A172 (cell line): ENCODE measurements at regions not wholly inside any gene's neighbourhood (a gene's known extent, or its start where the extent isn't known, plus 50 kb on each side); places are given as distances from the start of the nearest gene placed in this dataset.

ENCODE experiments used
- DNase-seq: peaks from one replicate; pipeline ENCODE4 v3.0.0-alpha.2; 2015; ENCODE audit warnings: low spot score

DNA sequence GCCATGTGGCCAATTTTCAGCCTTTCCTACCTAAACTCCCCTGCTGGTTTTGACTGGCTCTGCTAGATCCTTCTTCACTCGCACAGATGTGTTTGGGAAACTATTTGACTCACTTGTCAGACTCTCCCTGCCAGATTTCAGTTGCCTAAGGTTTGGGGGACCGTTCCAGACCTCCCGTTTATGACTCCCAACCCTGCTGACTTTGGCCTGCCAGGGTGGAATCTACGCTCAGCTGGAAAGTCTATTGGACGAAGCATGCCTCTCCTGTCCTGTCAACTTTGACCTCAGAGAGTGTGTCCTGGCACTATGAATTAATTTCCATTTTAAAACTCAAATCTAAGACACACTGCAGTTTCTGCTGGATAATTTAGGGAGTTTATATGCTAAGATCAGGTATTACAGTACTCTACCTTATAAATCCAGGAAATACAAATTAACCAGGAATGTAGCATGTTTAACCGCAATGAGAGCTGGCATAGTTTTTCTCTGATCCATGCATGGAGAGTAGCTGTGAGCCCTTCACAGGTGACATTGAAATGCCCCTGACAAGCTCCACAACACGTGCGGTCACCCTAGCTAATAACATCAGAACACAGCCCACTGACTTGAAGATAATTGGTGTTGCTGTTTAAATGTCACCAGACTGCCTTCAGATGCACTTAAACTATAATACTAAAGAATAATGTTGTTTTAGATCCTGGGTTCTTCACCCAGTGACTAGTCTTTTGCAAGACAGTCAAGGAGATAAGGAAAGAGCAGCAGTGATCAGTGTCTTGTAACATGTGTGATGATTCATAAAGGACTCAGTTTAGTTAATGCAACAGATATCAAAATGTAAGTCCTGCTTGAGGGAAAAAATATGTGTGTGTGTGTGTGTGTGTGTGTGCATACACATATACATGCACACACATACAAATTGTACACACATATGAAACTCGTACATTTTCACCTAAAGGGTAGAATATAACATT lies 223.0 kb upstream of the MCTP2 start:
- DNase-seq = no peak

- DNase-seq = no peak
Observed at GRCh38 chr15:94004697-94005096, 226.7 kb upstream of the MCTP2 start.

GRCh38 chr15:94002041-94002440 lies 229.3 kb upstream of the MCTP2 start:
- no peak for DNase-seq

GRCh38 chr15:94001255-94001801 lies 230.0 kb upstream of the MCTP2 start:
- no peak for DNase-seq

- DNase-seq = no peak
Observed at GRCh38 chr15:94000606-94001005, 230.8 kb upstream of the MCTP2 start.

GRCh38 chr15:93997071-93997658 lies 234.2 kb upstream of the MCTP2 start:
- peak; percentile 35 for DNase-seq

- DNase-seq = no peak
Observed at GRCh38 chr15:93989440-93989998, 241.8 kb upstream of the MCTP2 start.

DNA sequence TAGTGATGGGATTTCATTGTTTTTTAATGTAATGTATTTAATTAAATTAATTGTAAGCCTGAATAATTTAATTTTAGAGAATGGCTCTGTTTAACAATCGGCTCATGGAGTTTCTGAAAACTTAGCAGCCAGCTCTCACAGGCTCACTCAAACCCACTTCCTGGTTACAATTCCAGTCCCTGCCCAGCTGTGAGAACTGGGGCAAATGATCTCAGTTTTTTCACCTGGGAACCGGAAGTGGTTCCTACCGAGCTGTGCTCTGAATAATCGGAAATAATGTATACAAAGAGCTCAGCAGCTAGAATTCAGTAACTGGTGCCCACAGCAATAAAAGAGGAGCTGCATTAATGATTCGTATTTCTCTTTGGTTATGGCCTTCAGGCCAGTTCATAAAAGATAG lies 244.3 kb upstream of the MCTP2 start:
- DNase-seq = peak; percentile 6

DNA sequence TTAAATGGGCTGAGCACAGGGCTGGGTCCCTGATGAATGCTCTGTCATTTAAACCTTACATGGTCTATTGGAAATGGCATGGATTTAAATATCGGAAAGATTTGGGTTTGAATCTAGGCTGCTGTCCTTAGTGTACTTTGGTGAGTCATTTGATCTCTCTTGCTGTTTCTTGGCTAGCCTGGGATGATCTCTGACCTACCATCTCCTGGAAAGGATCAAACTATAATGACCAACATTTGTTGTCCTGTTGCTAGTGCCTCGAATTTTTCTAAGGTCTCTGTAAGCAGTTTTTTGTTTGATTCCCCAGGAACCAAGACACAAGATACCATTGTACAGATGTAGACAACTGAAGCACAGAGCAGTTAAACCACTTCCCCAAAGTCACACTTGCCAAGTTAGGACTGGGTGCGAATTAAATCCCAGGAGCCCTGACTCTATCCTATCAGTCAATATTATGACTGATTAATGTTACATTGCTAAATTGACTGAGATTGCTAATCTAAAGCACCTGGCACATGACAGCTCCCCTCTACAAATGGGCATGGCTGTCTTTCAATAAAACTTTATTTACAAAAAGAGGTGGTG lies 244.9 kb upstream of the MCTP2 start:
- no peak for DNase-seq

DNA sequence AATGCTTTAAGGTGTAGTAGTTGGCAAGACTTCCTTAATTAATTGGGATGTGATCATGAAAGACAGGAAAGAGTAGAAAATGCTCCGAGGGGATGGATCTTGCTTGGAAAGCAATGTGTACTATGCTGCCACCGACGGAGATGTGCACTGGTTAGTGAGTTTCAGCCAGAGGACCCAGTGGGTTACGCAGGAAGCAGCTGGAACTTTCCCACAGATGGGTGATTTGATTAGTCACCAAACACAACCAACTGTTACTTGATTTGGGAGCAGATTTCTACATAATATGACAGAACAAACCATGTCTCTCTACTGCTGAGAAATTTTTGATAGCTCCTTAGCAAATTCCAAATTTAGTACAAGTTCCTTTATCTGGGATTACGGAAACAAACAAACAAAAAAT lies 245.4 kb upstream of the MCTP2 start:
- no peak for DNase-seq

DNA sequence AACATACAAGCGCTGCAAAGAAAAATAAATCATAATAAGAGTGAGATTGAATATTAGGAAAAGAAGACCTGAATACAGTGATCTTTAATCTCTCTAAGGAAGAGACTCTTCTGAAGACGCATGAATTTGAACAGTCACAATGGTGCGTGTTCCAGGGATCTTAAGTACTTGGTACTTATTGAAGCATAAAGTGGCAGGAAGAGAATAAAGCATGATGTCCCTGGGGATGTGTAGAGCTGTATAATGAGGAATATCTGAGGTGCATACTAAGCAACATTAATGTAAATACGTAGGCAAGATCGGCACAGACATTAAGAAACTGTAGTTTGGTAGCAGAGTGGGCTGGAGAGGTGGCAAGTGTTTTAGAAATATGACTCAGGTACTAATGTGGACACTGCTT lies 246.2 kb upstream of the MCTP2 start:
- DNase-seq = no peak

DNA sequence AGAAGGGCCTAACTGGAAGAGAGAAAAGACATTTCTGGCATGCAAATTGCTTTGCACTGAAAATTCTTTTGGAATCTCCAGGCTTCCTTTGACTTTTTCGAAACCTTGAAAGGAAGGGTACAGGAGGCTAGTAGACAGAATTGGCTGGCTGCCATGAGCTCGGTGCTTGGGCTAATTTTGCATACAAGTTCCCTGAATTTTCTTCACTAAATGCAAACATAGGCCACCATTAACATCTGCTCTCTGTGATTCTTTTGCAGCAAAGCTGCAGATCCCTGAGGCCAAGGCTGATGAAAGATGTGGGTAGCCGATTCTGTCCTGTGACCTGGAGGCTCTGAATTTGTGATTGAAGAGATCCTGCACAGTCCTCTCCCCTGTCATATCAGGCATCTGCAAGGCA lies 247.8 kb upstream of the MCTP2 start:
- no peak for DNase-seq

GRCh38 chr15:93982226-93982727 lies 249.1 kb upstream of the MCTP2 start:
- DNase-seq = no peak

DNA sequence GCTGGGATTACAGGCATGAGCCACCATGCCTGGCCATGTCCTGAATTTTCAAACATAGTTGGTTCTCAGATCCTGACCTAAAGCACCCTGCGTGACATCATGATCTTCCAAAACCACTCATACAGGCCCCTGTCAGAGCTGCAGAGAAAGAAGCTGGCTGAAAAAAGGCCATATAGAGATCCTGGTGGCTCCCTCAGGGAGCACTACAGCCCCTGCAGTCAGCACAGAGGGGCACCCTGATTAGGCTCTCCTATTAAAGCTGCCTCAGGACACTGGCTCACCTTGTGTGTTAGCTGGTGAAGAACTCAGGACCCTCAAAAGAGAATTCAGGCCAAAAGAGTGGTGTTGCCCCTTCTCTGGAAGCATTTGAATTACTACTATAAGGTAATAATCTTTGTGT lies 249.7 kb upstream of the MCTP2 start:
- DNase-seq = no peak

DNA sequence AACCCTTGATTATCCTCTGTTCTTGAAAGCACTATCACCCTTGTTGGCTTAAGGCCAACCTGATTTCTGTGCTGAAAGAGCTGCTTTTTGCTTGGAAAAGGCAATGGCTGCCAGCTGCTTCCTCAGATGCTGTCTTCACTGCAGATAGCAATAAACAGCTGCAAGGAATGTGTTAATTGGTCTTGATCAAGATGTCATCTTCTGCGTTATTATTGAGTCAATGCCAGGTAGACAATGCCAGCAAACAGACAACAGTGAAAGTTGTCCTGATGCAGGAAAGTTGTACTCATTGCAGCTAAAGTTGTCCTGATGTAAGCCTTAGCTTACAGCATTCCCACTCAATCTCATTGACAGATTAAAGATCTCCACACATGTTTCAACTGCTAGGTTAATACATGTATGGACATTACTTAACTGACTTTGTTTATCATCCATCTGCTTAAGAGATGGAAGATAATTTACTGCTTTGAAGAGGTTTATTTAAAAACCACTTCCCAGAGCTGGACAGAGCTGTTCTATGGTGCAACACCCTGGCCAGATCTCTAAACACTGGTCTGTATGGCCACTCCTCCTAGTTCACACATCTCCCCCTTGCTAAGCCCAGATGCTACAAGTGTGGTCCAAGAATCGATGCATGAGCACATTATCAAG lies 251.0 kb upstream of the MCTP2 start:
- no peak for DNase-seq

GRCh38 chr15:93974804-93975481 lies 256.4 kb upstream of the MCTP2 start:
- peak; percentile 6 for DNase-seq

DNA sequence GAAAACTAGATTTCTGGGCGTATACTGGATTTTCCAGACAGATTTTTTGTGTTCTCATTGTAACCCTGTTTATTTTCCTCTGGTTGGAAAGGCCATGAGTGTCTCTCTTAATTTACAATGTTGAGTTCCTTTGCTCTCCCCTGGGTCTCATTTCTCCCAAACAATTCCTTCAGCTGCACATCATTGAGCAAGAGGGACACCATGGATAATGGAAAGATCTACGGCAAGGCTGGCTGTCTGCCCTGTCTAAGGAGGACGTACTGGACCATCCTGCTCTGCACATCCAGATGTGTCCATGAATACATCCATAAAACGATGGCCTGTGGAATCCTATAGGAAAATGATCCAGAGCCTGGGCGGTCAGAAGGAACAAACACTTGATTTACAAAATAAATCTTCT lies 258.1 kb upstream of the MCTP2 start:
- no peak for DNase-seq

DNA sequence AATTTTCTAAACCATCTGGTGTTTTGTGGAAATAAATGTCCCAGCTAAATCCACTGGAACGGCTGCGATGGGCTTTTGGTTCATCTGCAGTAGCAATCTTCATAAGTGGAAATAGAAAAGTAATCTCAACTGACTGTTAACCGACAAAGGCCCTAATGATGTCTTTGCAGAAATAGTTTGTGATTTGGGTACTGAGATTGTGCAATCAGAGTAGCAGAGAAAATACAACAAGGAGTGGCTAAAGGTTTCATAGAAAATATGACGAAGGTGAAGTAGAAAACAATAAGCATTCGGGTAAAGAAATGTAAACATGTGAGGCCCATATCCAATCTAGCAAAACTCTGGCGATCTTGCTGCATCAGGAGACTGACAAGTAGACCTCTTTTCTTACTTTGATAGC lies 262.6 kb upstream of the MCTP2 start:
- DNase-seq = no peak

GRCh38 chr15:93965304-93965908 lies 266.0 kb upstream of the MCTP2 start:
- DNase-seq = no peak

GRCh38 chr15:93954985-93955571 lies 276.3 kb upstream of the MCTP2 start:
- DNase-seq = no peak
